Dermis blood vessel endothelial cell (primary cell): ENCODE measurements at regions not wholly inside any gene's neighbourhood (a gene's known extent, or its start where the extent isn't known, plus 50 kb on each side); places are given as distances from the start of the nearest gene placed in this dataset.
"Not testable (repeated sequence)": the region's sequence is repeated elsewhere in the genome, so short reads cannot be mapped to it uniquely, and the experiment has no call there.

Experiments
- DNase-seq: peaks from one replicate; pipeline ENCODE4 v3.0.0; 2010

DNA sequence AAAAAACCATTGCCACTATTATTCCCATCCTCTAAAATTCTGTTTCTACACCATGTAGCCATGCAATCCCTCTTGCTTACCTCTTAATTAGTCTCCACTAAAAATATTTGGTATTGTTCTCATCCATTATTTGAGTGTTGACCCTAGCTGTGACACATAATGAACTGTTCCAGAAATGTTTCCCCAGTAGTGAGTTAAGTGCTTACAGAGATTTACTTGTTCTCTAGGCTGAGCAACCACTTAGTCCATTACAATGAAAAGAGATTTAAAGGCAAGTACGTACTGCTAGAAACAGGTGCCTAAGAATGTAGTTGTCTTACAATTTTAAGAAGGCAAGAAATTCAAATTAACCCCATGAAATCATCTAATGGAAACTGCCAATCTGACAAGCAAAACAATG, 112.7 kb upstream of the PTPN13 start:
- DNase-seq, result no peak

DNA sequence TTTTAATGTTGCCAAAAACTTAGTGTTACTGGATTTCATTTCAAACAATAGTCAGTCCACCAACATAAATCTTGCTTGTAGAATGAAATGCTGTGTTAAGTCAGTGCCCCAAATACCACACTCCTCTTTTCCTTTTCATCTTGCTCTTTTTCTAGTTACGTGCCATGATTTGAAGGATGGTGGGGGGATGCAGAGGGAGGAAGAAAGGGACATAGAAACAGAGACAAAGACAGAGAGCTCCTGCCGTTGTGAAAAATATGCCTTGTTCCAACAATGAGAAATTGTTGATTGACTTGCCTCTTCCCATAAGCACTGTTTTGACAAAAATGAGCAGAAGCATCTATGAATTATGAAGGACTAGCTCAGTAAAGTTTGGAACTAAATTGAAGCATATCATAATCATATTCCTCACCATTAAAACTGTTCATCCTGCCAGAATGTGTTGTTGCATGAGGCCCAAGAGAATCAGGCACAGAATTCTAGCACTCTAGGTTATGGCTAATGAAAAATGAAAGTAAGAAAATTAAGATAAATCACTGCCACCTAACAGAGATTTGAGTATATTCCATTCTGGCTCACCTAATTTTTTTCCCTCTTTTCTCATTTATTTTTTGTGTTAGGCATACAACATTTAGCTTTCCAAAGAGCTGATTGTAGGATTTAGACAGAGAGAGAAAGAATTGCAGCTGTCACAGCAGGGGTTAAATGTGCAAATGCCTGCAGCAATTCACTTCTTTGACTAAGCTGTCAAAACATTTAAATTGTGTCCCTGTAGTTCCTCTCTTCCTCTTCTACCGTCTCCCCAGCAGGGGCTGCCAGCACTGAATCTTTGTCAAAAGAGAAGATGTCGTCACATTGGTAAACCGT, 111.6 kb upstream of the PTPN13 start:
- DNase-seq, result no peak

DNA sequence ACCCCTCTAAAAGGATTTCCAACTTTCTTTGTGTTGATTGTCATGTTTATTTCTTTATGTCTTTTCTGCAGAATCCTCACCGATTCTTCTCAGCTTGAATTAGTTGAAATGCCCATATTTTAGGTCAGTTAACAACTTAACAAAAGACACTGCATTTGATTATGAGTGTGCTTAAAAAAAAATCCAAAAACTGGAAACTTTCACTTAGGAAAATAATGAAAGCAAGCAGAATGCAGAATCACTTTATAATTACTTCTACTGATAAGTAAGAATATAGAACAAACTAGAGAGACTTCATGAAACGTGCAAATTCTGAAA, 111.0 kb upstream of the PTPN13 start:
- no peak for DNase-seq

DNA sequence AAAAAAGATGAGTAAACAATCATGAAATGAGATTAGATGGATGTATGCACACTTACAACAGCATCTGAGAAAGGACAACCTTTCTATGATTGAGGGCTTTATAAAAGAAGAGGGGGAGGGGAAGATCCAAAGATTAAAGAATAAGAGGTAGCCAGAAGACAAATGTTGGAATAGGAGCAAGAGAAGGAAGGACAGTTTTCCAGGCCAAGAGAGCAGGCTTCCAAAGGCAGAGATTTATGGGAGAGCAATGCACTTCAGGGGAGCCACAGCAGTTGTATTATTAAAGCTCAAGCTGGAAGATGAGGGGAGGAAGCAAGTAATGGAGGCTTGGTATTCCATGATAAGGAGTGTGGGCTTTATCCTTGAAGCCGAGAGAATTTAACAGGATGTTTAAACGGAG, 110.3 kb upstream of the PTPN13 start:
- no peak for DNase-seq

DNA sequence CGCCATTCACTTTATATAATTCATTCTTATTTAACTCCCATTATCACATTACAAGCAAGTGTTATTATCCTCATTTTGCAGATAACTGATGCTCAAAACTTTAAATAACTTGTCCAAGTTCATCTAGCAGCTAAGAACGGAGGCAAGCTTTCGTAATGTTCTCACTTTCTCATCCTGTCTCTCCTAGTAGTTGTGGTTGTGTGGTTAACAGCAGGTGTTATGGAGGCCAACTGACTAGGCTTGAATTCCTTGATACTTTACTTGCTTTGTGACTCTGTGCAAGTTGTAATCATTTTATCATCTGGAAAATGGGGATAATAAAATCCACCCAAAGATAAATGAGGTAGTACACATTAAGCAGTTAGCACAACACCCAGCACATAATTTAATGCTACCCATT, 109.9 kb upstream of the PTPN13 start:
- DNase-seq, result no peak

DNA sequence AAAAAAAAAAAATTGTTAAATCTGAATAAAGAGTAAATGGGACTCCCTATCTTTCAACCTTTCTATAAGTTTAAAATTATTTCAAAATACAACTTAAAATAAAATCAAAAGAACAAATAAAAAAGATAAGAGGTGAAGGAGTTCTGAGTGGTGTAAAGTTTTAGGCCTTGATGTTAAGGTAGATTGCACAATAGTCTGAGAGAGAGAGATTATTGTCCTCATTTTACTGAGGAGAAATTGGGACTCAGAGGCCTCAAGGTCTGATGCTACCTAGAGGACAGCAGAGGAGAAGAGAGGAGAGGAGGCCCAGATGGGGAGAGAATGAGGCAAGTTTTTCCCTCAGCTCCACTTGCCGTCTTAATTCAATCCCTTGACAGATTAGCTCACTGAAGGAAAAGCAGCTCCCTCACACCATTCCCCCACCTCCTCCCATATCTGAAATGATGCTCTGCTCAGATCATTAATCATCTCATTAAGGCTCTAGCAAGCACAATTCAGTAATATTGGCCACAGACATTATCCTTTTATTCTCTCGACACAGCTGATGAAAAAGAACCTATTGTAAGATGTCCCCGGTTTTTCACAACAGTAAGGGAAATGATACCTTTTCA, 106.3 kb upstream of the PTPN13 start:
- no peak for DNase-seq

DNA sequence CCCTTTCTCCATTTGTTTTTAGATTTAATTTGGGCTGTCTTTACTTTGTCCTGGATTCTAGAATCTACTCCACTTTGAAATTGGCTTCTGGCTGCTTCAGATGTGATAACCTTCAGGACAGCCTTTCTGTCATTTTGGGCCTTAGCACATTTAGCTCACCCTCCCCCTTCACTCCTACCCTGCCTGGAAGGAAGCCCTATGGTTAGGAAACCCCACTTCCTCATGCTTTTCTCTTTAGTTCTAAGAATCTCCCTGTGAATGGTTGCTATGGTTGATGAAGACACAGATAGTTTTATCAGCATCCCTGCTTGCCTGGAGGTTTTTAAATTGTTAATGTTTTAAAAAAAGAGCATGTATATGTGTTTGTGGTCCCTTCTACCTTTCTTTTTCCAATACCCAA, 100.7 kb upstream of the PTPN13 start:
- no peak for DNase-seq

DNA sequence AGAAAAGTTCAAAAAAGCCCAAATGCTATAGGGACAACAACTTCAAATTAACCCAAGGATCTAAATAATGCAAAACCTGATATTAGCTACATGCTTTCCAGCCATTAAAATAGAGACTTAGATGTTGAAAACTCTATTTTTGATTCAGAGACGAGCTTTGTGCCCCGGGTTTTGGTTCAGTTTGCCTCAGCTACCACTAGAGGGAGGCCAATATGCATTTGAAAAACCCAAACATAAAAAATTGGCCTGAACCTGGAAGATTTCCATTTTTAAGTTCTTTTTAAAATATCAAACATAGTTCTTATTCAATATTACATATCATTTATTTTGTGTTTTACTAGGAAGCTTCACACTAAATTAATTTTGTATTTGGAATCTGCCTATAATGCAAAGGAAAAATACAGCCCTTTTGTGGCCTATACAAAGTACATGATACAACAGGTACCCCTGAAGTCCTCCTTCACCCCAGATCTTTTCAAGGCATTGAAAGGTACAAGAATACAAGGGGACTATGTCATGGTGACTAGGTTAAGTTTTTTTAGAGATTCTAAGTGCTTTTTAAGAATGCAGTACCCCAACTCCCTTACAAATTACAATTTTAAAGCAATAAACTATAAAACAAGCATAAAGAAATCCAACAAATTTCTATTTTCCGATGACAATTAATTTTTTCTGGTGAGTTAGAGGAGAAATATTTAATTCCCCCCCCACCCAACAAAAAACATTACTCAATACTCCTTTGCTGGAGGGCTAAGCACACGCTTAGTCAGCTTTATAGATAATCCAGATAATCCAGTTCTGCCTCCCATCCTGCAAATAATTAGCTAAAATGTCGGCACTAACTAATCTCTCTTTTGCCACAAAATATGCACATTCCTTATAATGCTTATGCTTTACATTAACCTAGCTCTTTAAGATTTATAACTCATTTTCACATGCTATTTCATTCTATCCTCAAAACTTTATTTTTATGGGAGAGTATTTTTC, 97.7 kb upstream of the PTPN13 start:
- DNase-seq, result peak; percentile 62

DNA sequence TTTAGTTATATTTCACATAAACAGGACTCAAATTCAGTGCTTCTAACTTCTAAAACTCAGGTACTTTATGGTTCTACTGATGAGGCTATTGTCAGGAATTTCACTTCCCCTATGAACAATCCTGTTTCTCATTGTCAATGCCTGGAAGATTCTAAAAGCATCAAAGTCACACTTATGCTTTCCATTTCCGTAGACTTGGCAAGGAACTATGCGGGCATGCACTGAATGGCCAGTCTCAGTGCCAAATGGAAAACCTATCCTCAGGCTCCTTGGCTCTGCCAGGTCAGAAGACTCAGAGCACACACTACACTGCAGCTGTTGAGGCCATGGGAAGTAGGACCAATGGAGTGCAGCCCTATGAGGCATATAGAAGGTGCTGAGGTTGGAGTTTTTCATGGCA, 97.0 kb upstream of the PTPN13 start:
- no peak for DNase-seq

DNA sequence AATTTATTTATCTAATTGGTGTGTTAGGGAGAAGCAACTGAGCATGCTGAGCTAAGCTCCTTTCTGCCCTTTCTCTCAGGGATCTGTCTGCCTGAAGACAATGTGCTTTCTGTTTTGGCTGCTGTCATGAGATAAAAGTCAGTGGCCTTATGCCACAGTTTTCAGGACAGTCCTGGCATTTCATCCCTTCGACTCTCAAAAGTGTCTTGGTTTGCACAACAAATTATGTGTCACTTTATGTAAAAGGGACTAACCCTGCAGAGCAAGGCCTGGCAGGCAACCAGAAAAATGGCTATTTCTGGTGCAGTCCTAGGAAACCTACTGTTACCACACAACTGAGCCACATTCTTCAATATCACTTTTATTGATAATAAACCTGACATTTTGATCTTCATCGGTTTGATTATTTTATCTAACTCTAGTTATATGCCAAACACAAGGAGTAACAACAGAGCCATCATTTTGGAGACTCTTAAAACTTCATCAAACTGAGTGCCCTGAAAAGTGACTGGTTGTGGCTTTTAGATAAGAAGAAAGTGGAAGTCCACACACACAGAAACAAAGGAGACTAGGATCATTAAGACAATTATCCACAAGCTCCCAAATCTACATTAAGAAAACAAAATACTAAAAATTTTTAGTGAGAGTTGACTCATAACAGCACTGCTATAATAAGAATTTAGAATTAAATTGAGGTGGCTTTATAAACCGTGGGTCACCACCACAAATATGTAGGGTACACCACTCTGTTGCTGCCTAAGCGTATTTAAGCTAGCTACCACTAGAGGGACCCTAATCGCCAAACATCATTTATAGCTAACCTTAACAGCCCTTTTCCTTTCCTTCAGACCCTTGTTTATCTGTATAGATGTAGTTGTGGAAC, 95.9 kb upstream of the PTPN13 start:
- peak; percentile 63 for DNase-seq

DNA sequence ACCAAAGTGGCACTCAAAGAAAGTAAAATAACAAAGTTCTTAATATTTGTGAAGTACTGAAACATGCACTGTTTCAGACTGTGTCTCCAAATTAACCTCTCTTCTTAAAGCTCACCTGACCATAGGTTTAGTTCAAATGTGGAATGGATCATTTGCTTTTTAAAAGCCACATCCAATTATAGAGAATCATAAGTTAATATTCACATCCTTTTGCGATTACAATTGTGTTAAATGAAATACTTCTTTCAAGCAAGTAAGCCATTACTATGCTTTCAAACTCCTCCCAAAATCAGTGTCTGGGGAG, 95.3 kb upstream of the PTPN13 start:
- DNase-seq, result no peak

DNA sequence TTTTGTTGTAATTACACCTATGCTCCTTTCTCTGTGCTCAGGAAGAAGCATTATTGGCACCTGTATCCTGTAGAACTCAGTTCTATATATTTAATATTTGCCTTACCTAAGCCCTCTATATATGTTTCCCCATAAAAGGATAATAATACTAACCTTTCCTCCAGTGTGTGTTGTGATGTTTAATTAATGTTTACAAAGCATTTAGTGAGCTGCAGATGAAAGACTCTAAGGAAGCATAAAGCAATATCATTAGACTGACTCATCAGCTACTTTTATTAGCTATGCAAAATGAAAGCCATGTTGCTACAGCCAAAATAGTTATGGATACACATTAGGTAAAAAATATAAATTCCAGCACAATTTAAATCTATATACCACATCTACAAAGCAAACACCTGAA, 93.6 kb upstream of the PTPN13 start:
- no peak for DNase-seq

DNA sequence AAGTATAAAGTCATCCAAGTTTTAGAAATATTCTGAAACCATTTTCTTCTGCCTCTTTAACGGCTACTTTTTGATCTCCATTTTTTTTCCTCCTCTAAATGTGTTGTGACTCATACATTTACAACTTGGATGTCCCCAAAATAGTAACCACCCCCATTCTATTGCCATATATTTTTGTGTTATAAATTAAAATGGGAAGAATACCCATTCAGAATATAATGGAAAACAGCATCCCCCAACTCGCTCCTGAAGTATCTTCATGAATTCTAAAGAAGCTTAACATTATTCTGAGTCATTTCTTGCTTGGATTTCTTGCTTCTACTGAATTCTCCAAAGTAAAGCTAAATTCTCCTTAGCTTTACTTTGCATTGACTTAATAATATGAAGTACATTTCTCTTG, 92.0 kb upstream of the PTPN13 start:
- DNase-seq, result no peak

DNA sequence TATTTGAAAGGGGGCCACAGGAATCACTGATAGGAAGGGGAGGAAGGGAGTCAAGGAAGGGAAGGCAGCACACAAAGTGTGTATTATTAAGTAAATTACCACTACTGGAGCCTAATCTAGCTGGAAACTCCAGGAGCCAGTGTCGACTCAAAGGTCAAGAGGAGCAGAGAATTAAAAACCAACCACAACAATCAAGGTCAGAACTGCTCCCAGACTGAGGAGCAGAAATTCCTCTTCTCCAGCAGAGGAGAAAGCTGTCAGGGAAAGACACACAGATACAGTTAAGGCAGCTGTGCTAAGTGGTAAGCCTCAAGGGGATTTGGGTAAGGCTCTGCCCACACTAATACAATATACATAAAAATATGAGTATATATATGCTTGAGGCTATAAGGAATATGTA, 87.5 kb upstream of the PTPN13 start:
- DNase-seq, result no peak

DNA sequence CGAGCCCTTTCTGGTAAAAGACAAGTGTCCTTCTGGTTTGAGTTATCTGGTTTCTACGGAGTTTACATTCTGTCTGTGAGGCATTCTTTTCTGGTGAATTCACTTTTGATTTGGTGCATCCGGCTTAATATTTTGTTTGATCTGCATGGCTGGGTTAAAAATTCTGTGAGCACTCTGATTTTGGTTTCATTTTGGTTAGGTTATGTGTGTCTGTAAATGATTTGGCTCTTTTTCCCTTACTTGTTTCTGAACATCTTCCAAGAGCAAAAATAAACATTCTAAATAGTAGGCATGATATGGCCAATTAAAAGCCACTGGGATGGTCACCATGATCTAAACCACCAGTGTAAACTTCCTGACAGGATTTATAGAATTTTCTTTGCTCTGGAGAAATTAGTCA, 85.7 kb upstream of the PTPN13 start:
- no peak for DNase-seq

DNA sequence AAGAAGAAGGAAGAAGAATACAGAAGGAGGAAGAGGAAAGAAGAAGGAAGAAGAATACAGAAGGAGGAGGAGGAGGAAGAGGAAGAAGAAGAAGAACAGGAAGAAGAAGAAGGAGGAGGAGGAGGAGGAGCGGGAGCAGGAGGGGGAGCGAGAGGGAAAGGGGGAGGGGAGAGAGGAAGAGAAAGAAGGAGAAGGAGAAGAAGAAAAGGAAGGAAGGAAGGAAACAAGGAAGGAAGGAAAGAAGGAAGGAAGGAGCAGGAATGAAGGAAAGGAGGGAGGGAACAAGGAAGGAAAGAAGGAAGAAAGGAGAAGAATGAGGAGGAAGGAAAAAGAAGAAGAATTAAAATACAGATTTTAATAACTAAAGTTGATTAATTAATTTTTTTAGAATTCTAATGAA, 82.5 kb upstream of the PTPN13 start:
- DNase-seq, result no peak

DNA sequence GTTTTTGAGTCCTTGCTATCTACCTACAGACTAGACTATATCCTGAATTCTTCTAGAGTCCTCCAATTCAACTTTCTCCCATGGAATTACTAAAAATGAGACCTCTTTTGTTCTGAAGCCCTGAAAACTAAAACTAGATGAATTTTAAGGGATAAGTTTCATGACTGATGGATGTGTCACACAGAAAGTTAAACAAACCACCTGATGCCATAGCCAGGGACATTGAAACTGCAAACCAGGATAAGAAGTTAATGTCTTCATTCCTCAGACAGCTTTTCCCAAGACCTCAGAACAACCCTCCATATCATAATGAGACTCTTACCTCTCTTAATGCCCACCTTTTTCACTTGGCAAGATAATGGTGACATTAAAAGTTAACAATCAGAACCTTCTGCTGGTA, 81.5 kb upstream of the PTPN13 start:
- no peak for DNase-seq

DNA sequence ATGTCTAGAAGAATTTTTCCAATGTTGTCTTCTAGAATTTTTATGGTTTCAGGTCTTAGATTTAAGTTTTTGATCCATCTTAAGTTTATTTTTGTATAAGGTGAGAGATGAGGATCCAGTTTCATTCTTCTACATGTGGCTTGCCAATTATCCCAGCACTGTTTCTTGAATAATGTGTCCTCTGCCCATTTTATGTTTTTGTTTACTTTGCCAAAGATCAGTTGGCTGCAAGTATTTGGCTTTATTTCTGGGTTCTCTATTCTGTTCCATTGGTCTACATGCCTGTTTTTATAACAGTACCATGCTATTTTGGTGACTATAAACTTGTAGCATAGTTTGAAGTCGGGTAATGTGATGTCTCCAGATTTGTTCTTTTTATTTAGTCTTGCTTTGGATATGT, 78.2 kb upstream of the PTPN13 start:
- not testable (repeated sequence) for DNase-seq

DNA sequence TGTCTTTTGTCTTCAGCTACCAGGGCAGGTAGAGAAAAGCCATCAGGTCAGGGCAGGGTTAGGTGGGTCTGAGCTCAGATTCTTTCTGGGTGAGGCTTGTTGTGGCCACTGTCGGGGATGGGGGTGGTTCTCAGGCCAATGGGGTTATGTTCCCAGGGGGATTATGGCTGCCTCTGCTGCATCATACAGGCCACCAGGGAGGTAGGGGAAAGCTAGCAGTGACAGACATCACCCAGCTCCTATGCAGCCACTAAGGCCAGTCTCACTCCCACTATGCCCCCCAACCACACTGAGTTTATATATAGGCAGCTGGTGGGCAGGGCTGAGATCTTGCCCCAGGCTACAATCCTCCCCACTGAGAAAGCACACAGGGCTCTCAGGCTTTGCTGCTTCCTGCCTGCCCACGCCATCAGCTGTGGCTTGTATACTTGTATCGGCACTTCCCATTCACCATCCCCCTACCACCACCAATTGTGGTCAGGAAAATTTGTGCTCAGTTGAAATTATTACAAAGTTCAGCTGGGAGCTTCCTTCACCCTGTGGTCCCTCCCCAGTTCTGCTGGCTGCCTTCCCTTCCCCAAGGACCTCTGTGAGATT, 72.6 kb upstream of the PTPN13 start:
- DNase-seq, result no peak

DNA sequence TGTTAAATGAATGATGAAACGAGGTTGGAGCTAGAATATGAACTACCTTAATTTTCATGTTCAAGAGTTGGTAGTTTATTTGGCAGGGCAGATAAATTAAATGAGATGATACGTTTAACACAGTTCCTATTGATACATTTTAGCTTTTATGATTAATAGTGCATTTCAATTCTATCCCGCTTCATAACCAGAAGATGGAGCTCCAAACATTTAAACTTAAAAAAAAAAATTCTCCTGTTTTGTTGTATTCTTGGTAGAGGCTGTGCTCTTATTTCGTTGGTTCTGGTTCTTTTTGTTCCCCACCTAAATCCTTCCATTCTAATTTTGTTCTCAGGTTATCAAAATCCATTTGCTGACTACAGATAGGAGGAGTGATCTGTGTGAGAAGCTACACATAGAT, 71.8 kb upstream of the PTPN13 start:
- DNase-seq, result no peak

DNA sequence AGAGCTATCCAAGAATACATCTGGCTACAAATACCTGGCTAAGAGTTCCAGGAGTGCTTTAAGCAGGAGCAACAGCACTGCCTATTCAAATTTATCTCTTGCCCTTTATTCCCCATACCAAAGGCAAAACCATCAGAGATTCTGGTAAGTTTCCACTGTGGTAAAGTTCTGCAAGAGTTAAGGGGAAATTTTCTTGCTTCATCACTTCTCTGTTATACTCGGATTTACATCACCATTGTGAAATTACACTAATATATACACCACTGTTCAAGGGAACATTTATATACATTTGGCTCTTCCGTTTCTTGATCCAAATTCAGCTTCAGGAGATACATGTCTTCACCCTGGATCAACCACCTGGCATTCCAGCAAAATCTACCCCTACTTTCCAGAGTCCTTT, 70.8 kb upstream of the PTPN13 start:
- no peak for DNase-seq

DNA sequence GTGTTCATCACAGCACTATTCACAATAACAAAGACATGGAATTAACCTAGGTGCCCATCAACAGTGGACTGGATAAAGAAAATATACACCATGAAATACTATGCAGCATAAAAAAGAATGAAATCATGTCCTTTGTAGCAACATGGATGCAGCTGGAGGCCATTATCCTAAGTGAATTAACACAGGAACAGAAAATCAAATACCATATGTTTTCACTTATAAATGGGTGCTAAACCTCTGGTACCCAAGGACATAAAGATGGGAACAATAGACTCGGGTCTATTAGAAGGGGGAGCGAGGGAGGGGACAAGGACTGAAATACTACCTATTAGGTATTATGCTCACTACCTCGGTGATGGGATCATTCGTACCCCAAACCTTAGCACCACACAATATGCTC, 66.4 kb upstream of the PTPN13 start:
- DNase-seq, result not testable (repeated sequence)
